ENCODE measurements at regions not wholly inside any gene's neighbourhood (a gene's known extent, or its start where the extent isn't known, plus 50 kb on each side); places are given as distances from the start of the nearest gene placed in this dataset.

DNA sequence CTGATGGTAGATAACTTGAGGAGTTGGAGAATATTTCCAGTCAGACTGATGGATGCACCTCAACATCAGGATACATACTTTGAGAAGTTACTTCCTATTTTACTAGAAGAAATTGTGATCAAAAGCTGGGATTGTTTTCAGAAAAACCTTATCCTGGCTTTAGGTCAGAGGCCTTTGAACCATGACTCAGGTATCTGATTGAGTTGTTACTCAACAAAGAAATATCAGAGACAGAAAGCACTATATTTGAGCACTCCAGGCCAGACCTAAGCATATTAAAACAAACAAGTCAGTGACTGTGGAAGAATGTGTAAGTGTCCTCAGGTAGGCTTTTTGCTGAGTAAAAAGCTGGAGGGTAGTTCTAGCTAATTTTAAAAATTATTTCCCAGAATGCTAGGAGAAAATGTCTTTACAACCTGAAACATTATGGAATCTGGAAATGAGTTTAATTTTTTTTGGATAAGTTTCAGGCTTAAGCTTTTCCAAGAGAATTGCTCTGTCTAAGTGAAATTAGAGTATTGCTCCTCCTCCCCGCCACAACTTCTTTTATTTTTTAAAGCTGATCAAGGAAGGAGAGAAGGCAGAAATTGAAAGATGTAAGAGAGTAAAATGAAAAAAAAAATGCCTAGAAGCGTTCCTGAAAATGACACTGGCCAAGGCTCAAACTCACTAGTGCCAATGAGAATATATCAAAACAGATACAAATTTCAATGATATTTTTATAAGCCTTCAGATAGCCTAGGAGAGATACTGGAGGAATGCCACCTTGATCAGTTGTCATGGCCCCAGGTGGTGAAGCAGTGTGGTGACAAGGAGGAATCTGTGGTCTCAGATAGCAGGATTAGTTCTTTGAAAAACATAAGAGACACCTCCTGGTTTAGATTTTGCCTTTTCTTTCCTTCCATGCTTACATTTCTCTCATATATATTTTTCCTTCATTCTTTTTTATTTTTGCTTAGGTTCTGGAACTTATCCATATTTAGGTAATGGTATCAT is 790.3 kb downstream of the TMTC2 start:
- Histone ChIP-seq H3K4me2 (ENCODE audit: low read length) (no peak overlapping the region), H3K9ac (ENCODE audit: low read length) (no peak overlapping the region), H3K27ac (ENCODE audit: low read depth, low read length, poor library complexity, severe bottlenecking) (no peak overlapping the region), H3K27me3 (ENCODE audit: insufficient read depth, low read length) (no peaks in the 10 kb centered on the region), H3K4me1 (ENCODE audit: insufficient read depth, low read length, severe bottlenecking) (no peaks in the 10 kb centered on the region), H3K4me3 (ENCODE audit: low read depth, low read length, poor library complexity, severe bottlenecking) (no peak overlapping the region), H3K36me3 (ENCODE audit: insufficient read depth, low read length) (no peaks in the 10 kb centered on the region), H3F3A (ENCODE audit: insufficient read depth, low read length) (no peaks in the 10 kb centered on the region), H3K9me3 (ENCODE audit: low read length) (no peaks in the 10 kb centered on the region), H3K79me2 (ENCODE audit: insufficient read depth, low read length) (no peaks in the 10 kb centered on the region), H4K20me1 (ENCODE audit: insufficient read depth, low read length) (no peaks in the 10 kb centered on the region), H2AFZ (ENCODE audit: low read length) (no peak overlapping the region), H3K9me2 (ENCODE audit: low read depth, low read length) (no peaks in the 10 kb centered on the region)
- TF ChIP-seq, protein P1, sequence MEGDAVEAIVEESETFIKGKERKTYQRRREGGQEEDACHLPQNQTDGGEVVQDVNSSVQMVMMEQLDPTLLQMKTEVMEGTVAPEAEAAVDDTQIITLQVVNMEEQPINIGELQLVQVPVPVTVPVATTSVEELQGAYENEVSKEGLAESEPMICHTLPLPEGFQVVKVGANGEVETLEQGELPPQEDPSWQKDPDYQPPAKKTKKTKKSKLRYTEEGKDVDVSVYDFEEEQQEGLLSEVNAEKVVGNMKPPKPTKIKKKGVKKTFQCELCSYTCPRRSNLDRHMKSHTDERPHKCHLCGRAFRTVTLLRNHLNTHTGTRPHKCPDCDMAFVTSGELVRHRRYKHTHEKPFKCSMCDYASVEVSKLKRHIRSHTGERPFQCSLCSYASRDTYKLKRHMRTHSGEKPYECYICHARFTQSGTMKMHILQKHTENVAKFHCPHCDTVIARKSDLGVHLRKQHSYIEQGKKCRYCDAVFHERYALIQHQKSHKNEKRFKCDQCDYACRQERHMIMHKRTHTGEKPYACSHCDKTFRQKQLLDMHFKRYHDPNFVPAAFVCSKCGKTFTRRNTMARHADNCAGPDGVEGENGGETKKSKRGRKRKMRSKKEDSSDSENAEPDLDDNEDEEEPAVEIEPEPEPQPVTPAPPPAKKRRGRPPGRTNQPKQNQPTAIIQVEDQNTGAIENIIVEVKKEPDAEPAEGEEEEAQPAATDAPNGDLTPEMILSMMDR (IDR thresholded peaks at IDR 0.05; ENCODE audit: low read length) = no peak
- TF ChIP-seq EZH2 (IDR thresholded peaks at IDR 0.05; ENCODE audit: borderline replicate concordance, low read length) = no peak

DNA sequence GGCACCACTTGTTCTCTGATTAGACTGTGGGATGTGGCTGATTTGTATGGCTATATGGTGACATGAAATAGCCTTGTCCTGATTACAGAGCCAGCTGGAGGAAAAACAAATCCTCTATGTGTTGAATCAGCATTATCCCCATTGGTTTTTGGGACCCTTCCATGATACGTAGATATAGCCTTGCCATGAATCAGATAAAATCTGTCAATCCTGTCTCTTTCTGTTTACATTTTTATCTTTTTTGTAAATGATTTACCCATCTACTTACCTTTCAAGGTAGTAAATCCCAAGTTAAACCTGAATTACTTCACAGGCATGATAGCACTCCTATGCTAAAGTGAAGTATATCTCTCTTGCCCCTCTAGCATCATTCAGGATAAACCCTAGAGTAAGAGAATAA is 789.3 kb downstream of the TMTC2 start:
- Histone ChIP-seq H3K27me3 (ENCODE audit: insufficient read depth, low read length) (no peaks in the 10 kb centered on the region), H3K27ac (ENCODE audit: low read depth, low read length, poor library complexity, severe bottlenecking) (no peak overlapping the region), H3K4me2 (ENCODE audit: low read length) (no peak overlapping the region), H2AFZ (ENCODE audit: low read length) (no peak overlapping the region), H3K4me3 (ENCODE audit: low read depth, low read length, poor library complexity, severe bottlenecking) (no peak overlapping the region), H3K9ac (ENCODE audit: low read length) (no peak overlapping the region), H4K20me1 (ENCODE audit: insufficient read depth, low read length) (no peaks in the 10 kb centered on the region), H3K4me1 (ENCODE audit: insufficient read depth, low read length, severe bottlenecking) (no peaks in the 10 kb centered on the region), H3K9me2 (ENCODE audit: low read depth, low read length) (no peaks in the 10 kb centered on the region), H3K9me3 (ENCODE audit: low read length) (no peaks in the 10 kb centered on the region), H3K36me3 (ENCODE audit: insufficient read depth, low read length) (no peaks in the 10 kb centered on the region), H3F3A (ENCODE audit: insufficient read depth, low read length) (no peaks in the 10 kb centered on the region), H3K79me2 (ENCODE audit: insufficient read depth, low read length) (no peaks in the 10 kb centered on the region)
- TF ChIP-seq EZH2 (IDR thresholded peaks at IDR 0.05; ENCODE audit: borderline replicate concordance, low read length) = no peak
- TF ChIP-seq, protein P1 (IDR thresholded peaks at IDR 0.05; ENCODE audit: low read length) = no peak

DNA sequence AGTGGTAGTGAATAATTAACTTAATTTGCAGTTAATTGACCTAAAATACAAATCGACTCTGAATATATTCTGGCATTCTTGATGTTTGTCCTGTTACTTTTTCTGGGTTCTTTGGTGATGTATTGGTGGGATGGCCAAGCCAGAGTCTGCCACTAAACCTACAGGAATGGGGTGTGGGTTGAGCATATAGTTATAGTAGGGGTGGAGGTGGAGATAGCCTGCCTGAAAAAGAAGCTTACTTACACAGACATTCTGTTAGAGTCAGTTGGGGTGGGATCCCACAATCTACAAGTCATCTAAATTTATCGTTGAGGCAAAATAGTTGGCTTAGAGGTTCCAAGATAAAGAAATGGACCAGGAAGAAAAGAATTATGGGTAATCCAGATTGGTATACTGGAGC is 787.7 kb downstream of the TMTC2 start:
- Histone ChIP-seq H3K27me3 (ENCODE audit: insufficient read depth, low read length) (no peaks in the 10 kb centered on the region), H3K4me2 (ENCODE audit: low read length) (no peak overlapping the region), H3K36me3 (ENCODE audit: insufficient read depth, low read length) (no peaks in the 10 kb centered on the region), H4K20me1 (ENCODE audit: insufficient read depth, low read length) (no peaks in the 10 kb centered on the region), H3K9me2 (ENCODE audit: low read depth, low read length) (no peaks in the 10 kb centered on the region), H3K4me3 (ENCODE audit: low read depth, low read length, poor library complexity, severe bottlenecking) (no peak overlapping the region), H3F3A (ENCODE audit: insufficient read depth, low read length) (no peaks in the 10 kb centered on the region), H3K9me3 (ENCODE audit: low read length) (no peaks in the 10 kb centered on the region), H2AFZ (ENCODE audit: low read length) (no peak overlapping the region), H3K79me2 (ENCODE audit: insufficient read depth, low read length) (no peaks in the 10 kb centered on the region), H3K4me1 (ENCODE audit: insufficient read depth, low read length, severe bottlenecking) (no peaks in the 10 kb centered on the region), H3K27ac (ENCODE audit: low read depth, low read length, poor library complexity, severe bottlenecking) (no peak overlapping the region), H3K9ac (ENCODE audit: low read length) (no peak overlapping the region)
- TF ChIP-seq EZH2 (IDR thresholded peaks at IDR 0.05; ENCODE audit: borderline replicate concordance, low read length) = no peak
- TF ChIP-seq, protein P1 (IDR thresholded peaks at IDR 0.05; ENCODE audit: low read length) = no peak
